ENCODE measurements at regions not wholly inside any gene's neighbourhood (a gene's known extent, or its start where the extent isn't known, plus 50 kb on each side); places are given as distances from the start of the nearest gene placed in this dataset.

- TF ChIP-seq ZBTB12 (CRISPR knock-in tag; IDR thresholded peaks at IDR 0.05): no peak
- TF ChIP-seq, protein P1, sequence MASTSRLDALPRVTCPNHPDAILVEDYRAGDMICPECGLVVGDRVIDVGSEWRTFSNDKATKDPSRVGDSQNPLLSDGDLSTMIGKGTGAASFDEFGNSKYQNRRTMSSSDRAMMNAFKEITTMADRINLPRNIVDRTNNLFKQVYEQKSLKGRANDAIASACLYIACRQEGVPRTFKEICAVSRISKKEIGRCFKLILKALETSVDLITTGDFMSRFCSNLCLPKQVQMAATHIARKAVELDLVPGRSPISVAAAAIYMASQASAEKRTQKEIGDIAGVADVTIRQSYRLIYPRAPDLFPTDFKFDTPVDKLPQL (IDR thresholded peaks at IDR 0.05; ENCODE audit: extremely low read depth, insufficient read length): no peak
- TF ChIP-seq ZNF174 (CRISPR knock-in tag; IDR thresholded peaks at IDR 0.05): no peak
- no peak for TF ChIP-seq RAD51 (IDR thresholded peaks at IDR 0.05; ENCODE audit: borderline replicate concordance, low read depth)
- TF ChIP-seq, protein P2, sequence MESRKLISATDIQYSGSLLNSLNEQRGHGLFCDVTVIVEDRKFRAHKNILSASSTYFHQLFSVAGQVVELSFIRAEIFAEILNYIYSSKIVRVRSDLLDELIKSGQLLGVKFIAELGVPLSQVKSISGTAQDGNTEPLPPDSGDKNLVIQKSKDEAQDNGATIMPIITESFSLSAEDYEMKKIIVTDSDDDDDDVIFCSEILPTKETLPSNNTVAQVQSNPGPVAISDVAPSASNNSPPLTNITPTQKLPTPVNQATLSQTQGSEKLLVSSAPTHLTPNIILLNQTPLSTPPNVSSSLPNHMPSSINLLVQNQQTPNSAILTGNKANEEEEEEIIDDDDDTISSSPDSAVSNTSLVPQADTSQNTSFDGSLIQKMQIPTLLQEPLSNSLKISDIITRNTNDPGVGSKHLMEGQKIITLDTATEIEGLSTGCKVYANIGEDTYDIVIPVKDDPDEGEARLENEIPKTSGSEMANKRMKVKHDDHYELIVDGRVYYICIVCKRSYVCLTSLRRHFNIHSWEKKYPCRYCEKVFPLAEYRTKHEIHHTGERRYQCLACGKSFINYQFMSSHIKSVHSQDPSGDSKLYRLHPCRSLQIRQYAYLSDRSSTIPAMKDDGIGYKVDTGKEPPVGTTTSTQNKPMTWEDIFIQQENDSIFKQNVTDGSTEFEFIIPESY (CRISPR knock-in tag; IDR thresholded peaks at IDR 0.05): no peak
These were observed 324.2 kb upstream of the HSF2 start (continued) for GRCh38 chr6:122075084-122075838.

DNA sequence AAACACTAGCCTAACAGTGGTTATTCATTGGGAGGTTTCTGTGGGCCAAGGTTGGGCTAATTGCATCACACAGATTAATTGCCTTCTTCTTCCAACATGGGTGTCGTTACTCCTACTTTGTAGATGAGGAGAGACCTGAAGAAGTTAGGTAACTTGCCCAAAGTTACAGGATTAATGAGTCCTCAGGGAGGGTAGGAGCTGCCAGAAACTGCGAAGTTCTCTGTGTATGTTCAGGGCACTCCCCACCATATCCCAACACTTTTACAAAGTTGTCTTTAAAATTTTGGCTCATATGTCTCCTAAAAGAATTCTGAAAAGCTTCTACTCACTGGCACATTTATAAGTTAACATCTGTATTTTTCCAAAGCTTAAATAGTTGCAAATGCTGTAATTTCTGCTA lies 323.5 kb upstream of the HSF2 start:
- POLR2A ChIA-PET: no interaction called here
- H3K4me3 ChIP-seq: no peak overlapping the region
- H3K36me3 ChIP-seq (ENCODE audit: control insufficient read depth, insufficient read depth, low read length): no peaks in the 10 kb centered on the region
- no peaks in the 10 kb centered on the region for H3K4me1 ChIP-seq (replicated peaks in 1 of 2; ENCODE audit: control insufficient read depth in 2 of 2, insufficient read depth in 2 of 2, low read length in 2 of 2)
- TF ChIP-seq FOXA3 (CRISPR knock-in tag; conservative IDR thresholded peaks at IDR 0.05 in 1 of 2, IDR thresholded peaks at IDR 0.05 in 1 of 2) (no peak), ZFP36 (IDR thresholded peaks at IDR 0.05; ENCODE audit: low read depth, low read length, partially characterized antibody) (no peak), FOXA1 (IDR thresholded peaks at IDR 0.05; ENCODE audit: borderline replicate concordance) (no peak), ZNF174 (CRISPR knock-in tag; IDR thresholded peaks at IDR 0.05) (no peak), TBP (optimal IDR thresholded peaks at IDR 0.05; ENCODE audit: low read depth, low read length) (no peak), HOXB6 (CRISPR knock-in tag; IDR thresholded peaks at IDR 0.05; ENCODE audit: borderline replicate concordance) (no peak)
- TF ChIP-seq, protein P3, sequence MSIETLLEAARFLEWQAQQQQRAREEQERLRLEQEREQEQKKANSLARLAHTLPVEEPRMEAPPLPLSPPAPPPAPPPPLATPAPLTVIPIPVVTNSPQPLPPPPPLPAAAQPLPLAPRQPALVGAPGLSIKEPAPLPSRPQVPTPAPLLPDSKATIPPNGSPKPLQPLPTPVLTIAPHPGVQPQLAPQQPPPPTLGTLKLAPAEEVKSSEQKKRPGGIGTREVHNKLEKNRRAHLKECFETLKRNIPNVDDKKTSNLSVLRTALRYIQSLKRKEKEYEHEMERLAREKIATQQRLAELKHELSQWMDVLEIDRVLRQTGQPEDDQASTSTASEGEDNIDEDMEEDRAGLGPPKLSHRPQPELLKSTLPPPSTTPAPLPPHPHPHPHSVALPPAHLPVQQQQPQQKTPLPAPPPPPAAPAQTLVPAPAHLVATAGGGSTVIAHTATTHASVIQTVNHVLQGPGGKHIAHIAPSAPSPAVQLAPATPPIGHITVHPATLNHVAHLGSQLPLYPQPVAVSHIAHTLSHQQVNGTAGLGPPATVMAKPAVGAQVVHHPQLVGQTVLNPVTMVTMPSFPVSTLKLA (conservative IDR thresholded peaks at IDR 0.05): no peak
- FAIRE-seq: no peak
- no peak overlapping the region for H3K27ac ChIP-seq (ENCODE audit: extremely low read depth, low read depth, low read length)
- in situ Hi-C loops (cut with MboI) (no loop called here), intact Hi-C loops (cut with micrococcal nuclease) (no loop called here)
- H3K9me3 ChIP-seq (replicated peaks; ENCODE audit: control insufficient read depth, insufficient read depth, low read depth, low read length): no peaks in the 10 kb centered on the region
- ATAC-seq: no peak
- no peaks in the 10 kb centered on the region for H3K79me2 ChIP-seq (ENCODE audit: control insufficient read depth, insufficient read depth, low read length)
- no peak overlapping the region for H3K4me2 ChIP-seq (ENCODE audit: insufficient read depth, low read length)
- H3K27me3 ChIP-seq (ENCODE audit: control insufficient read depth in 2 of 2, insufficient read depth in 2 of 2, low read length in 2 of 2): no peaks in the 10 kb centered on the region
- no peaks in the 10 kb centered on the region for H4K20me1 ChIP-seq (replicated peaks; ENCODE audit: control insufficient read depth, insufficient read depth, low read length)
- BruUV-seq (replicated peaks): no TSS peak
- WGBS (ENCODE audit: insufficient coverage, low coverage, missing lambda C conversion rate): 0% methylated on average over 2 of the region's 2 CpGs
- no peak overlapping the region for H2AFZ ChIP-seq (ENCODE audit: low read depth, low read length)
- no peak overlapping the region for H3K9ac ChIP-seq (ENCODE audit: insufficient read depth in 1 of 2, low read depth in 2 of 2, low read length in 2 of 2)
- CTCF ChIA-PET (ENCODE audit: low intra/inter-chr PET ratio): no interaction called here
- H3K9me1 ChIP-seq (ENCODE audit: control insufficient read depth, insufficient read depth, low read length): no peaks in the 10 kb centered on the region
- DNase-seq (ENCODE audit: extremely low read depth in 1 of 4, low spot score in 3 of 4): no peak

All from K562 (cell line).